Stimulated activated CD8-positive, alpha-beta memory T cell treated with anti-CD3 and anti-CD28 coated beads, Interleukin-2, amount 100 ng/mL, for 1 hour (primary cell): ENCODE measurements at regions not wholly inside any gene's neighbourhood (a gene's known extent, or its start where the extent isn't known, plus 50 kb on each side); places are given as distances from the start of the nearest gene placed in this dataset.

Experiments used
- DNase-seq, 2 donors: peaks; one replicate each; pipeline ENCODE4 v3.0.0-alpha.2; 2020; ENCODE audit warnings: low read depth in 2 of 2

DNA sequence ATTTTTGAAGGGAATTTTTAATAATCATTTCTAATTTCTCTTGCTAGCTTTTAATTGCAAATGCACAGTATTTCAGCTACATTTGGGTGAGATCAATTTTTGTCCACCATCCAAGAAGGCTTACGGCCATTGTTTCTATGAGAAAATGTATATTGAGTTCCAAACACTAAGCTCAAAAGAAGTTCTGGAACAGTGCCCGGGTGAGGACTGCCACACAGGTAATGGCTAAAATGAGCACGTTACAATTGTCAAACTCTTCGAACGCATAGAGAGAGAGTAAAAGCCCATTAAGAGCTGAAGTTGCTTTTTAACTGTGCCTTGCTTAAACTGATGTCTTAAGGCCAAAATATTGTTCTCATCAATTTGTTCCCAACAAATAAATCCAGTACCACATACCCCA lies 755.0 kb downstream of the DIAPH3 start:
- no peak for DNase-seq

- no peak for DNase-seq
These were observed 754.5 kb downstream of the DIAPH3 start for GRCh38 chr13:59409211-59409610.

DNA sequence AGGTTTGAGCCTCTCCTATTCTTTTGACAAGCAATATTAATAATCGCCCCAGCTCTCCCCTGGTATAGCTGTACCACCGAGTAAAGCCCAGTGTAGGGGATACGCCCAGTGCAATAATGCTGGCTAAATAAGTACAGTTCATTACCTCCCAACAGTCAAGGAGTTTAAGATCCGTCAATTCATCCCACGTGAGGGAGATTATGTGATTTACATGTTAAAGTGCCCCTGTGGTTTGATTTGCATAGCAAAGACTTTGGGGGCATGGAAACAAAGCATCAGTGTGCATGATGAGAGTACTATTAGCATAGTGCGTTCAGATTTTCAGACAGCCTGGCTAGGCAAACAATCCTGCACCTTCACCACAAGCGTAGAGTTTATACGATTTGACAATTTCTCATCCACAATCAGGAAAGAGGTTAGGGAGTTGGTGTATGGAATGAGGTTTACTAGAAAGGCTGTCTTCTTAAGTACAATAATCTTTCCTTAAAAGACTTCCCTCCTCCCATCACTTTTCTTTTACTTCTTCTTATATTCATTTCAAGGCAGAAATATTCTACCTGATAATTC lies 754.0 kb downstream of the DIAPH3 start:
- DNase-seq: no peak

GRCh38 chr13:59413126-59413525 lies 750.6 kb downstream of the DIAPH3 start:
- no peak for DNase-seq

DNA sequence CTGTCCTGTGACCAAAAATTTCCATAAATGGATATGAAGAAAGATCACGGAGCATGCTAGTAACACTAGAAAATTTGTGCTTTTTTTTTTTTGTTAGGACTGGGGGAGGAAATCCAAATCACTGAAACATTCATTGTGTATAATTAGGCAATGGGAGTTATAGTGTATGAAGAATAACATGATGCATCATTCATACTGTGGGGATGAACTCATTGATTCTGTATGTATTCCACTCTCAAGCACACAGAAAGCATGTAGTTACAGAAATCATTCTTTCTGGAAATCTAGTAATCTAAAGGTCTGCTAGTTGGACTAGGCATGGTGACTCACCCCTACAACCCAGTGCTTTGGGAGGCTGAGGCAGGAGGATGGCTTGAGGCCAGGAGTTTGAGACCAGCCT lies 749.7 kb downstream of the DIAPH3 start:
- no peak for DNase-seq

GRCh38 chr13:59415498-59415897 lies 748.2 kb downstream of the DIAPH3 start:
- DNase-seq: no peak

DNA sequence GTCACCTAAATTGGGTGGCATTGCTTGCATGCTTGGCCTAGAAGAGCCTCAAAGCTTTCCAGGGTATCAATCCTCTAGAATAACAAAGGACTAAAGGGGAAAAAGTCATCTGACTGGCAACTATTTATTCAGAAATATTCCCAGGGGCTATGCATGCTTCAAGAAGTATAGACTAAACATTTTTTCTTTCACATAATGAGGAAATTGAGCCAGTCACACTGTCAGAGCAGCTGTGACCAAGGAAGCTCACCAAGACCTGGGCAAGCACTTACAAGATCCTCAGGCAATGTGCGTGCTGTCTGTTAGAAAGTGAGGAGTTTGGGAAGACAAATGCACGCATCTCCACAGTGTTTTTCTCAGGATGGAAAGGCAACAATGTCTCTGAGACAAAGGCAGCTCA lies 747.2 kb downstream of the DIAPH3 start:
- no peak for DNase-seq

GRCh38 chr13:59422646-59423045 lies 741.1 kb downstream of the DIAPH3 start:
- DNase-seq: no peak

DNA sequence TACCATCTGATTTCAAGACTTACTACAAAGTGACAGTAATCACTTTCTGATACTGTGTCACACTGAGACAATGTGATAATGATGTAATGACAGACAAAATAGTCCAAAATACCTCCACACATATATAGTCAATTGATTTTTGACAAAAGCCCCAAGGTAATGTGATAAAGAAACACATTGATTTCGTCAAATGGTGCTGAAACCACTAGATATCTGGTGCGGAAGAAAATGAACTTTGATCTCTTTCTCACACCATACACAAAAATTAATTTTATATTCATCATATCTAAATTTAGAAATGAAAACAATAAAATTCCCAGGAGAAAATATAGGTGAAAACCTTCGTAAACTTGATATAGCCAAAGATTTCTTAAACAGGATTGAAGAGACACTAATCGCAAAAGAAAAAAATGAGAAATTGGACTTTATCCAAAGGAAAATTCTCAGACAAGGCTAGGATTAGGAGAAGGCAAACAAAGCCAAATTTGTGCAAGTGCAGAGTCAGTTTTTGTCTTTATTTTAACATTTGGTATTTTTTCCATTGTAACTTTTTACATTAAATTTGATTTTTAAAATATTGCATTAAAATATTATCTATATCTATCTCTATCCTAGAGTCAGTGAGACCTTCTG lies 739.9 kb downstream of the DIAPH3 start:
- no peak for DNase-seq

DNA sequence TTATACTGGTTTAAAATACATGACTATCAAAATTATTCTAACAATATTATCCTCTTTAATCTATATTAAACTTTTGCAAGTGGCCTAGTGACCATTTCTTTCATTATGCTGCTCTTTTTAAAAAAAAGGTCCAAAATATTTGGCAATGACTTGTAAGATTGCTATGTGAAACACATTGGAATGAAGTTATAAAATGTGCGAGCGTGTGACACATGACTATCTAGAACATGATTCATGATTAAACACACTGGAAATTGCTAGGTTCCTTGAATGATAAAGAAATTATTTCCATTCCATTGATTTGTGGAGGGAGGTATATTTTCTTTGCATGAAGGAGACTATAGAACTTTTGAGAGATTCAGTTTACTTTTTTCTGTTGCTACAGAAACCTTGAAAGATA lies 739.1 kb downstream of the DIAPH3 start:
- no peak for DNase-seq

- no peak for DNase-seq
These were observed 738.5 kb downstream of the DIAPH3 start for GRCh38 chr13:59425211-59425741.

GRCh38 chr13:59435024-59435423 lies 728.7 kb downstream of the DIAPH3 start:
- no peak for DNase-seq

DNA sequence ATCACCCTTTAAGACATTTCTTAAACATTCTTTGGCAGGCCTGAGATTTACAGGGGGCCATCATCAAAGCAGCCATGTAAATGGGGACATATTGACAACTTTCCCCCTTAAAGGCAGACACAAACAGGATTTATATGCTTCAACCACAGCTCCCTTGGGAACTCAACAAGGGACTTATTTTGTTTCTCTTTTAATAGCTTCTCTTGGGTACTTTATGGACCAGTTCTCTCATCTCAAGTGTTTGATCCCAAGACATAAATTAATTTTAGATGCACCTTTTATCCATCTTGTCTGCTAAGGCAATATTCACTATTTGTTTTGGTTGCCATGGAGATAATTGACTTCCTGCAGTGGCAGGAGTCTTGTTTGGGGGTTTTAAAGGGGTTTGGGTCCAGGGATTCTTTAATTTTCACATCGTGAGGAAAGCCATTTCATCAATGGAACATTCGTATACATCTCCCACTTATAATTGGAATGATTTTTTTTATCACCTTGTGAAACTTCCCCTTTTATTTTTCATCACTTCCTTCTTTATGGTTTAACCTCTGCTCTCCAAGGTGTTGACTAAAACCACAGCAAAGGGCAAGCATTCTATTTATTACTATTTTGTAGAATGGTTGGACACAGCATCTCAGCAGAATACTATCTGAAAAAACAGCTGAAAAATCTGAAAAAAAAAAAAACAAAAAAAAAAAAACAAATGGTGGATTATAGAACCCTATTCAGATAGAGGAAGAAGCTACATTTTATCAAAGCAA lies 726.0 kb downstream of the DIAPH3 start:
- DNase-seq: no peak

DNA sequence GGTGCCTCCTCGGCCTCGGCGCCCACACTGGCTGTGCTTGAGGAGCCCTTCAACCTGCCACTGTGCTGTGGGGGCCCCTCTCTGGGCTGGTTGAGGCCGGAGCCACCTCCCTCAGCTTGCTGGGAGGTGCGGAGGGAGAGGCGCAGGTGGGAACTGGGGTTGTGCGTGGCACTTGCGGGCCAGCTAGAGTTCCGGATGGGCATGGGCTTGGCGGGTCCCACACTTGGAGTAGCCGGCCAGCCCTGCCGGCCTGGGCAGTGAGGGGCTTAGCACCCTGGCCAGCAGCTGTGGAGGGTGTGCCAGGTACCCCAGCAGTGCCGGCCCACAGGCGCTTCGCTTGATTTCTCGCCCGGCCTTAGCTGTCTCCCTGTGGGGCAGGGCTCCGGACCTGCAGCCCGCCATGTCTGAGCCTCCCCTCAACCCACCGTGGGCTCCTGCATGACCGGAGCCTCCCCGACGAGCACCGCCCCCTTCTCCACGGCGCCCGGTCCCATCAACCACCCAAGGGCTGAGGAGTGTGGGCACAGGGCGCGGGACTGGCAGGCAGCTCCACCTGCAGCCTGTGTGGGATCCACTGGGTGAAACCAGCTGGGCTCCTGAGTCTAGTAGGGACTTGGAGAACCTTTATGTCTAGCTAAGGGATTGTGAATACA lies 723.8 kb downstream of the DIAPH3 start:
- DNase-seq: no peak

- DNase-seq: peak in 1 of 2 donors; percentile 1
These were observed 722.7 kb downstream of the DIAPH3 start for GRCh38 chr13:59441068-59441467.

- DNase-seq: no peak
These were observed 722.0 kb downstream of the DIAPH3 start for GRCh38 chr13:59441596-59442280.

DNA sequence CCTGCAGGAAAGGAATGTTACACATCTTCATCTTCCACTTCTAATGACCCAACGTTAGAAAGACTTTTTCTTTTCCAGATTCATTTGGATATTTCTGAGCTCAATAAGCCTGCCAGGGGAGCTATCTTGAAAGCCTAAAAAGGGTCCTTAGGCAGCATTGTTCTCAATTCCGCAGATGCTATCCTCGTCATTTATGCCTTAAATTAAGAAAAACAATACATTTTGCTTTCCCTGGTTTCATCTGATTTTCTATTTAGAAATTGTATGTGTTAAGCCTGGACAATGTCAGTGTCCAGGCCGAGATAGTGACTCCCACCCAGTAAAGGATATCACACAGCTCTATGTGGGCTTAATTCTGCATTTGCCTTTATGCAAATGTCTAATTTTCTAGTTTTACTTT lies 721.3 kb downstream of the DIAPH3 start:
- DNase-seq: no peak

DNA sequence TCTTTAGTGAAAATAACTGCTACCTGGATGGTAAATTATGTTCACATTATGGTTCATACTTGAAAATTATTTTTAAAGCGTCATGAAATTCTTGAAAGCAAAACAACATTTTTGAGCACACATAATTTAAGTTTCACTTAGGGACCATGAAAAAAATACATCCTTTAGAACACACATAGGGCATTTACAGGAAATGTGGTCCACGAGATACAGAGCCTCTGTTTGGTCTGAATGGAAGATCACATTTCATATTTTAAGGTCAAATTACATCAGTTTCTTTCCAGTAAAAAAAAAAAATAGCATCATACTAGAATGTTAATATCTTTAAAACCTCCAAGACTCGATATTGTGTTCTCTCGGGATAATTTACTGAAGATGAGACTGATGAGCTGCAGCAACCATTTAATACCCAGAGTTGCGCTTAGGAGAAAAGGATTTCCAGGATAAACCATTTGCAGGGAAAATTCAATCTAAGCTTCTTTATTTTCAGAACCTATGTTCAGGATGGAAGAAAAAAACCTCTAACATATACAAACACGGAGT lies 720.7 kb downstream of the DIAPH3 start:
- DNase-seq: no peak

DNA sequence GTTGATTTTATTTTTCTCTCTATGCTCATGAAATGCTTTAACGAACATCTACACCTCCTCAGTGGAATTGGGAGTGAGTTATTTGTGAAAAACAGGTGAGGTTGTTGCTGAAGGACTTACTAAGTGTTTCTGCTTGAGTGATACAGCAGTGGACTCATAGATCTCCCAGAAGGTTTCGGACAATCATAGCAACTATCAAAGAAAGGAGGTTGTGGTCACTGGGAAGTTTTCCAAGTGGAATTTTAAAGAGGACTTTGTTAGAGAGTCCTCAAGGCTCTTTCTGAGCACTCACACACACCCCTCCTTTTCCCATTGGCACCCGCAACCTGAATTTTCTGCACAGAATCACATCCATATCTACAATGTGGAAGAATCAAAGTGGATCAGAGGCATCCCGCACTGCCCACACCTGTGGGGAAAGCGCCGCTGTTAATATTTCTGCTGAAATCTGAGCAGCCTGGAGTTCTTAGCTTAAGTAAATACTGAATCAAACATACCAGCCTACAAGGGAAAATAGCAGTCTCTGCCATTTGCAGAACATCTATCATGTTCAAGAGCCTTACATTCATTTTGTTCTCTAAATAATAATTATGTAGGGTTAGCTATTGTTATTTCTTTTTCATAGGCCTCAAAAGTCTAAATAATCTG lies 719.4 kb downstream of the DIAPH3 start:
- no peak for DNase-seq

GRCh38 chr13:59445812-59446211 lies 717.9 kb downstream of the DIAPH3 start:
- no peak for DNase-seq

DNA sequence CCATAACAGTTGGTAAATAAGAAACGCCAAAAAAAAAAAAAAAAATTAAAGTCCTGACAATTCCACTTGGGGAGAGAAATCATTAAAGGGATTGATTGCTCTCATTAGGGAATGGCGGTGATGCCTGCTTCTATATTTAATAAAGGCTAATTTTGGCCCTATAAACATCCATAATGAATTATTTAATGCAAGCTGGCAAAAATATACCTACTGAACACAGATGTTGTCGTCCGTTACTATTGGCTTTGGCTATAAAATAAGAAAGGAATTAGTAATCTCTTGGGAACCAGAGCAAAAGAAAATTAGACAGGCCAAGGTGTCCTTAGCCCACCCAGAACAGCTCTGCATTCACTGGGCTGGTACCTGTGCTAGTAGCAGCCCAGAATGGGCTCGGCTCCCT lies 717.3 kb downstream of the DIAPH3 start:
- no peak for DNase-seq
